ENCODE measurements at regions not wholly inside any gene's neighbourhood (a gene's known extent, or its start where the extent isn't known, plus 50 kb on each side); places are given as distances from the start of the nearest gene placed in this dataset.

GRCh38 chr1:95408507-95409136 is 174.6 kb downstream of the RWDD3 start:
- DNase-seq (ENCODE audit: low spot score) (no peak), ATAC-seq (no peak)
- intact Hi-C loops (cut with DNase I), result no loop called here

GRCh38 chr1:95409276-95409675 is 175.3 kb downstream of the RWDD3 start:
- no peak for DNase-seq (ENCODE audit: low spot score)
- no peak for ATAC-seq
- intact Hi-C loops (cut with DNase I), result no loop called here

- ATAC-seq (no peak), DNase-seq (ENCODE audit: low spot score) (no peak)
- intact Hi-C loops (cut with DNase I), result no loop called here
Measured at GRCh38 chr1:95409901-95410300, 175.9 kb downstream of the RWDD3 start.

GRCh38 chr1:95415146-95415545 is 181.1 kb downstream of the RWDD3 start:
- no peak for DNase-seq (ENCODE audit: low spot score)
- intact Hi-C loops (cut with DNase I), result no loop called here
- no peak for ATAC-seq

GRCh38 chr1:95426772-95427171 is 192.8 kb downstream of the RWDD3 start:
- DNase-seq (ENCODE audit: low spot score) (no peak), ATAC-seq (no peak)
- intact Hi-C loops (cut with DNase I), result no loop called here

GRCh38 chr1:95427525-95427924 is 193.5 kb downstream of the RWDD3 start:
- ATAC-seq (no peak), DNase-seq (ENCODE audit: low spot score) (no peak)
- intact Hi-C loops (cut with DNase I), result no loop called here

- intact Hi-C loops (cut with DNase I), result no loop called here
- DNase-seq (ENCODE audit: low spot score) (no peak), ATAC-seq (no peak)
Measured at GRCh38 chr1:95431235-95431634, 197.2 kb downstream of the RWDD3 start.

- DNase-seq (ENCODE audit: low spot score) (no peak), ATAC-seq (no peak)
- intact Hi-C loops (cut with DNase I), result no loop called here
Measured at GRCh38 chr1:95435611-95436010, 201.6 kb downstream of the RWDD3 start.

GRCh38 chr1:95437011-95437410 is 203.0 kb downstream of the RWDD3 start:
- intact Hi-C loops (cut with DNase I), result no loop called here
- DNase-seq (ENCODE audit: low spot score) (no peak), ATAC-seq (no peak)

GRCh38 chr1:95437781-95438180 is 203.8 kb downstream of the RWDD3 start:
- no peak for DNase-seq (ENCODE audit: low spot score)
- intact Hi-C loops (cut with DNase I), result no loop called here

GRCh38 chr1:95438218-95438948 is 204.4 kb downstream of the RWDD3 start:
- no peak for ATAC-seq
- intact Hi-C loops (cut with DNase I), result no loop called here
- no peak for DNase-seq (ENCODE audit: low spot score)

More at GRCh38 chr1:95437781-95438180, 203.8 kb downstream of the RWDD3 start:
- no peak for ATAC-seq

GRCh38 chr1:95440511-95440910 is 206.5 kb downstream of the RWDD3 start:
- ATAC-seq, result no peak
- intact Hi-C loops (cut with DNase I), result no loop called here
- no peak for DNase-seq (ENCODE audit: low spot score)

- no peak for ATAC-seq
- intact Hi-C loops (cut with DNase I), result no loop called here
- DNase-seq (ENCODE audit: low spot score), result no peak
Measured at GRCh38 chr1:95449516-95449915, 215.5 kb downstream of the RWDD3 start.

- no peak for ATAC-seq
- DNase-seq (ENCODE audit: low spot score), result no peak
- intact Hi-C loops (cut with DNase I), result no loop called here
Measured at GRCh38 chr1:95451054-95451453, 217.0 kb downstream of the RWDD3 start.

GRCh38 chr1:95451904-95452303 is 217.9 kb downstream of the RWDD3 start:
- intact Hi-C loops (cut with DNase I), result no loop called here
- DNase-seq (ENCODE audit: low spot score) (no peak), ATAC-seq (no peak)

- DNase-seq (ENCODE audit: low spot score) (no peak), ATAC-seq (no peak)
- intact Hi-C loops (cut with DNase I), result no loop called here
Measured at GRCh38 chr1:95453053-95453452, 219.0 kb downstream of the RWDD3 start.

- intact Hi-C loops (cut with DNase I), result no loop called here
- ATAC-seq (no peak), DNase-seq (ENCODE audit: low spot score) (no peak)
Measured at GRCh38 chr1:95467036-95467435, 233.0 kb downstream of the RWDD3 start.

GRCh38 chr1:95475686-95476457 is 241.9 kb downstream of the RWDD3 start:
- ATAC-seq, result no peak
- no peak for DNase-seq (ENCODE audit: low spot score)
- intact Hi-C loops (cut with DNase I), result no loop called here

- intact Hi-C loops (cut with DNase I), result no loop called here
- DNase-seq (ENCODE audit: low spot score) (no peak), ATAC-seq (no peak)
Measured at GRCh38 chr1:95496307-95496706, 262.3 kb downstream of the RWDD3 start.

GRCh38 chr1:95496773-95497172 is 262.8 kb downstream of the RWDD3 start:
- no peak for ATAC-seq
- no peak for DNase-seq (ENCODE audit: low spot score)
- intact Hi-C loops (cut with DNase I), result no loop called here
